ENCODE measurements at regions not wholly inside any gene's neighbourhood (a gene's known extent, or its start where the extent isn't known, plus 50 kb on each side); places are given as distances from the start of the nearest gene placed in this dataset.

DNA sequence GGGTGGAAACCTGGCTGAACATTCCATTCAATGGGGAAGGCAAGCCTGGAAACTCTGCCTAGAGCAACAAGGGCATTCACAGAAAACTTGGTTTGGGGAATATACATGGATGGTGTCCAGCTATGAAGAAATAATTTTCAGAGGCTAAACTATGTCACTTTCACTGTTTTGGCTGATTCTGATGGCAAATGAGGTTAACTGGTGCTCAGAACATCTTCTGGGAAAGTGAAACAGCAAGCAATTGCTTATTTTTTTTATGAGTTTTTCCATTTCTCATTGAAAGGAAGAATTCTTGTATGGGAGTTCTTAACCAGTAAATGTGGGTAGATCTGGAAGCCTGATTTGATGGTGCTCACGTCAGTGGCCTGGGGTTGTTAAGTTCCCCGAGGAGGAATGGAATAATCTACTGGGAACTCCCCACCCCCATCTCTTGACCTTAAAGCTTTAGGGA lies 132.8 kb upstream of the BTG1 start:
- TF ChIP-seq POLR2A (IDR thresholded peaks at IDR 0.05; ENCODE audit: low read depth) = no peak
- TF ChIP-seq, protein P1, sequence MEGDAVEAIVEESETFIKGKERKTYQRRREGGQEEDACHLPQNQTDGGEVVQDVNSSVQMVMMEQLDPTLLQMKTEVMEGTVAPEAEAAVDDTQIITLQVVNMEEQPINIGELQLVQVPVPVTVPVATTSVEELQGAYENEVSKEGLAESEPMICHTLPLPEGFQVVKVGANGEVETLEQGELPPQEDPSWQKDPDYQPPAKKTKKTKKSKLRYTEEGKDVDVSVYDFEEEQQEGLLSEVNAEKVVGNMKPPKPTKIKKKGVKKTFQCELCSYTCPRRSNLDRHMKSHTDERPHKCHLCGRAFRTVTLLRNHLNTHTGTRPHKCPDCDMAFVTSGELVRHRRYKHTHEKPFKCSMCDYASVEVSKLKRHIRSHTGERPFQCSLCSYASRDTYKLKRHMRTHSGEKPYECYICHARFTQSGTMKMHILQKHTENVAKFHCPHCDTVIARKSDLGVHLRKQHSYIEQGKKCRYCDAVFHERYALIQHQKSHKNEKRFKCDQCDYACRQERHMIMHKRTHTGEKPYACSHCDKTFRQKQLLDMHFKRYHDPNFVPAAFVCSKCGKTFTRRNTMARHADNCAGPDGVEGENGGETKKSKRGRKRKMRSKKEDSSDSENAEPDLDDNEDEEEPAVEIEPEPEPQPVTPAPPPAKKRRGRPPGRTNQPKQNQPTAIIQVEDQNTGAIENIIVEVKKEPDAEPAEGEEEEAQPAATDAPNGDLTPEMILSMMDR (IDR thresholded peaks at IDR 0.05) = no peak
- TF ChIP-seq POLR2AphosphoS5 (IDR thresholded peaks at IDR 0.05) = no peak
